ENCODE measurements at regions not wholly inside any gene's neighbourhood (a gene's known extent, or its start where the extent isn't known, plus 50 kb on each side); places are given as distances from the start of the nearest gene placed in this dataset.

DNA sequence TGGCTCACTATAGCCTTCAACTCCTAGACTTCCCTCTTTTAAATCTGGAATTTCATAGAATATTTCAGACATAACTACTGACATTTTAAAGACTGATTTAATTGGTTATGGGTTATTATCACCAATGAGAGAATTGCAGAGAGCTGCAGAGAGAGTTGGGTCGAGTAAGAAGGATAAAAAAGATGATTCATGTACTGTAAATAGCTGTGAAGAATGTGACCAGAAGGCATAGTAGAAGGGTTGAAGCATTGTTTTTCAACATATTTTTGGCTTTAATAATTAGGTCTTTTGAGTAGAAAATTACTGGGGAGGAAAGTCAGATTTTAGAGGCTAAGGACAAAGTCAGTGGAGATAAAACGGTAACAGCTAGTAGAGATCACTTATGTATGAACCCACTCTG is 503.2 kb upstream of the SLC8A1 start:
- no peaks in the 10 kb centered on the region for H3K4me1 Mint-ChIP-seq (ENCODE audit: low read depth, unreplicated experiment)
- no peak for DNase-seq
- Histone ChIP-seq H3K27me3 (replicated peaks; ENCODE audit: control insufficient read depth, insufficient read depth, low read length) (no peaks in the 10 kb centered on the region), H3K9me3 (no peaks in the 10 kb centered on the region), H3K4me3 (ENCODE audit: low read depth, low read length) (no peak overlapping the region), H3K36me3 (ENCODE audit: control insufficient read depth, insufficient read depth, low read length) (no peaks in the 10 kb centered on the region), H3K4me1 (no peaks in the 10 kb centered on the region)
- H3K36me3 Mint-ChIP-seq (ENCODE audit: insufficient read depth, unreplicated experiment) = no peaks in the 10 kb centered on the region
- TF ChIP-seq, protein P1, sequence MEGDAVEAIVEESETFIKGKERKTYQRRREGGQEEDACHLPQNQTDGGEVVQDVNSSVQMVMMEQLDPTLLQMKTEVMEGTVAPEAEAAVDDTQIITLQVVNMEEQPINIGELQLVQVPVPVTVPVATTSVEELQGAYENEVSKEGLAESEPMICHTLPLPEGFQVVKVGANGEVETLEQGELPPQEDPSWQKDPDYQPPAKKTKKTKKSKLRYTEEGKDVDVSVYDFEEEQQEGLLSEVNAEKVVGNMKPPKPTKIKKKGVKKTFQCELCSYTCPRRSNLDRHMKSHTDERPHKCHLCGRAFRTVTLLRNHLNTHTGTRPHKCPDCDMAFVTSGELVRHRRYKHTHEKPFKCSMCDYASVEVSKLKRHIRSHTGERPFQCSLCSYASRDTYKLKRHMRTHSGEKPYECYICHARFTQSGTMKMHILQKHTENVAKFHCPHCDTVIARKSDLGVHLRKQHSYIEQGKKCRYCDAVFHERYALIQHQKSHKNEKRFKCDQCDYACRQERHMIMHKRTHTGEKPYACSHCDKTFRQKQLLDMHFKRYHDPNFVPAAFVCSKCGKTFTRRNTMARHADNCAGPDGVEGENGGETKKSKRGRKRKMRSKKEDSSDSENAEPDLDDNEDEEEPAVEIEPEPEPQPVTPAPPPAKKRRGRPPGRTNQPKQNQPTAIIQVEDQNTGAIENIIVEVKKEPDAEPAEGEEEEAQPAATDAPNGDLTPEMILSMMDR (IDR thresholded peaks at IDR 0.05; ENCODE audit: insufficient read depth in 1 of 2, low read depth in 1 of 2, low read length in 1 of 2, severe bottlenecking in 1 of 2, unreplicated experiment in 1 of 2) = no peak
- CTCF ChIA-PET = no interaction called here
- H3K27me3 Mint-ChIP-seq (ENCODE audit: insufficient read depth, unreplicated experiment) = peaks cover 3% of the 10 kb centered on the region
- no TSS peak for BruUV-seq (replicated peaks)
- H3K27ac Mint-ChIP-seq (ENCODE audit: unreplicated experiment) = no peak overlapping the region
- no peaks in the 10 kb centered on the region for H3K9me3 Mint-ChIP-seq (ENCODE audit: unreplicated experiment)
- POLR2A ChIA-PET = no interaction called here
- H3K4me3 Mint-ChIP-seq (ENCODE audit: unreplicated experiment) = no peak overlapping the region
- intact Hi-C loops (cut with micrococcal nuclease; ENCODE audit: unreplicated experiment) = loop anchor here (1.0 kb wide), 2 partner anchors 328 to 827 kb away; no protein-coding TSS in a partner anchor

DNA sequence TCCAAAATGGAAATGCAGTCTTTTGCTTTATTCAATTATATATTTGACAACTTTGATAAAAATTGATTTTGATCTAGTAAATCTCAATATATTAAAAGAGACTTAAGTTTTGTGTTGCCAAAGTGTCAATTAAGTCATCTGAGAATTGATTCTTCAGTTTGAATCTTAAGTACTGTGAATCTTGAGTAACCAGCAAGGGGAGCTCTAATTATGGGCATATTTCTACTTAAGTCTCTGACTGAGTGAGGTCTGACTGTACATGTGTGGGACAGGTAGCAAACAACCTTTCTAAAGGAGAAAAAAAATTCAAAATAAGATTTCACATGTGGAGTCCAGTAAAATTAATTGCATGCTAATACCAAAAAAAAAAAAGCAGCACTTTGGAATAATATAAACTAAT is 503.7 kb upstream of the SLC8A1 start:
- POLR2A ChIA-PET = no interaction called here
- TF ChIP-seq, protein P1 (IDR thresholded peaks at IDR 0.05; ENCODE audit: insufficient read depth in 1 of 2, low read depth in 1 of 2, low read length in 1 of 2, severe bottlenecking in 1 of 2, unreplicated experiment in 1 of 2) = peak in 1 of 2 experiments; percentile 22

DNA sequence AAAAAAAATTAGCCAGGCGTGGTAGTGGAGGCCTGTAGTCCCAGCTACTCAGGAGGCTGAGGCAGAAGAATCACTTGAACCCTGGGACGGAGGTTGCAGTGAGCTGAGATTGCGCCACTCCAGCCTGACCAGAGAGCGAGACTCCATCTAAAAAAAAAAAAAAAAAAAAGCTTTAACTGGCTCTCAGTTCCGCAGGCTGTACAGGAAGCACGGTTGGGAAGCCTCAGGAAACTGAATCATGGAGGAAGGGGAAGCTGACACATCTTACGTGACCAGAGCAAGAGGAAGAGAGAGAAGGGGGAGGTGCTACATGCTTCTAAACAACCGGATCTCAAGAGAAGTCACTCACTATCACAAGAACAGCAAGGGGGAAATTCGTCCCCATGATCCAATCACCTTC is 505.6 kb upstream of the SLC8A1 start:
- BruUV-seq (replicated peaks) = no TSS peak
- no peaks in the 10 kb centered on the region for H3K9me3 Mint-ChIP-seq (ENCODE audit: unreplicated experiment)
- intact Hi-C loops (cut with micrococcal nuclease; ENCODE audit: unreplicated experiment) = no loop called here
- no peak overlapping the region for H3K4me3 Mint-ChIP-seq (ENCODE audit: unreplicated experiment)
- H3K27ac Mint-ChIP-seq (ENCODE audit: unreplicated experiment) = no peak overlapping the region
- CTCF ChIA-PET = no interaction called here
- Histone ChIP-seq H3K9me3 (no peaks in the 10 kb centered on the region), H3K36me3 (ENCODE audit: control insufficient read depth, insufficient read depth, low read length) (no peaks in the 10 kb centered on the region), H3K4me3 (ENCODE audit: low read depth, low read length) (no peak overlapping the region), H3K27me3 (replicated peaks; ENCODE audit: control insufficient read depth, insufficient read depth, low read length) (no peaks in the 10 kb centered on the region), H3K4me1 (no peaks in the 10 kb centered on the region)
- H3K27me3 Mint-ChIP-seq (ENCODE audit: insufficient read depth, unreplicated experiment) = peaks cover 13% of the 10 kb centered on the region
- H3K4me1 Mint-ChIP-seq (ENCODE audit: low read depth, unreplicated experiment) = no peaks in the 10 kb centered on the region
- no peak for DNase-seq
- no peaks in the 10 kb centered on the region for H3K36me3 Mint-ChIP-seq (ENCODE audit: insufficient read depth, unreplicated experiment)
- POLR2A ChIA-PET = no interaction called here
- TF ChIP-seq, protein P1 (IDR thresholded peaks at IDR 0.05; ENCODE audit: insufficient read depth in 1 of 2, low read depth in 1 of 2, low read length in 1 of 2, severe bottlenecking in 1 of 2, unreplicated experiment in 1 of 2) = no peak

More for the DNA sequence above, 503.7 kb upstream of the SLC8A1 start:
- H3K36me3 Mint-ChIP-seq (ENCODE audit: insufficient read depth, unreplicated experiment) = no peaks in the 10 kb centered on the region
- H3K4me3 Mint-ChIP-seq (ENCODE audit: unreplicated experiment) = no peak overlapping the region
- no peak overlapping the region for H3K27ac Mint-ChIP-seq (ENCODE audit: unreplicated experiment)
- Histone ChIP-seq H3K27me3 (replicated peaks; ENCODE audit: control insufficient read depth, insufficient read depth, low read length) (no peaks in the 10 kb centered on the region), H3K36me3 (ENCODE audit: control insufficient read depth, insufficient read depth, low read length) (no peaks in the 10 kb centered on the region), H3K9me3 (no peaks in the 10 kb centered on the region), H3K4me1 (no peaks in the 10 kb centered on the region), H3K4me3 (ENCODE audit: low read depth, low read length) (no peak overlapping the region)
- DNase-seq = no peak
- H3K4me1 Mint-ChIP-seq (ENCODE audit: low read depth, unreplicated experiment) = no peaks in the 10 kb centered on the region
- no TSS peak for BruUV-seq (replicated peaks)
- H3K27me3 Mint-ChIP-seq (ENCODE audit: insufficient read depth, unreplicated experiment) = peaks cover 3% of the 10 kb centered on the region
- intact Hi-C loops (cut with micrococcal nuclease; ENCODE audit: unreplicated experiment) = loop anchor here (1.0 kb wide), 2 partner anchors 328 to 827 kb away; no protein-coding TSS in a partner anchor
- CTCF ChIA-PET = interaction anchor here (1.1 kb wide), 1 partner anchor 327 kb away, joined by 3 read pairs; no protein-coding TSS in a partner anchor
- H3K9me3 Mint-ChIP-seq (ENCODE audit: unreplicated experiment) = no peaks in the 10 kb centered on the region
